ENCODE measurements at regions not wholly inside any gene's neighbourhood (a gene's known extent, or its start where the extent isn't known, plus 50 kb on each side); places are given as distances from the start of the nearest gene placed in this dataset.

DNA sequence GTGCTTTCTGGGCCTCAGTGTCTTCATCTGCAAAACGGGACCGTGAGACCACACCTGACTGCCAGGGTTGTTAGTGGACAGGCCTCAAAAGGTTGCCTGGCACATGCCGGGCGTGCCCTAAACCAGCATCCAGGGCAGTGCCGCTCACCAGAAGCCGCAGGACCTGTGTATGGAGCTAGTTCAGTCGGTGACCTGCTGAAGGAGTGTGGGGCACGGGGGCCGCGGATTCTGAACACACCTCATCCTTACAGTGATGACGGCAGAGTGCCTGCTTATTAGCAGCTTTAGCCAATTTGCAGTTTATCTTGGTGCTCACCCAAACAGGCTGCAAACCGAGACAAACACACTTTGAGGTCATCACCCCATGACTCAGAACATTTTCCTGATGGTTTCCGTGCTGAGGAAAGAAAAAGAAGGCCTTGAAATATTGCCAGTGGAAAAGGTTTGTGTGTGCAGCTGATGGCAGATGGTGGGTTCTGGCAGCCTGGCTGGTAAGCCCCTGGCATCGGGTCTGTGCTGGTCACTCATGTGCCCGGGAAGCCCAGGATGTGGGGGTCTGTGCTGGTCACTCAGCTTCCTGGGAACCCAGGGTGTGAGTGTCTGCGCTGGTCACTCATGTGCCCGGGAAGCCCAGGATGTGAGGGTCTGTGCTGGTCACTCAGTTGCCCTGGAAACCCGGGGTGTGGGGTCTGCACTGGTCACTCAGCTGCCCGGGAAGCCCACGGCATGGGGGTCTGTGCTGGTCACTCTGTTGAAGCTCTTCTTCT is 153.8 kb downstream of the ERMARD start:
- TF ChIP-seq SP1 (CRISPR knock-in tag; conservative IDR thresholded peaks at IDR 0.05) (no peak), TEAD4 (CRISPR knock-in tag; IDR thresholded peaks at IDR 0.05) (no peak), IRF2 (CRISPR knock-in tag; IDR thresholded peaks at IDR 0.05; ENCODE audit: borderline replicate concordance, low read depth) (no peak), FOXK1 (CRISPR knock-in tag; IDR thresholded peaks at IDR 0.05) (no peak), JUN (CRISPR knock-in tag; IDR thresholded peaks at IDR 0.05) (no peak), KAT7 (CRISPR knock-in tag; IDR thresholded peaks at IDR 0.05; ENCODE audit: borderline replicate concordance) (no peak), TCF7 (CRISPR knock-in tag; IDR thresholded peaks at IDR 0.05; ENCODE audit: low read depth) (no peak), ESRRA (CRISPR knock-in tag; IDR thresholded peaks at IDR 0.05; ENCODE audit: borderline replicate concordance) (no peak), ELF4 (CRISPR knock-in tag; IDR thresholded peaks at IDR 0.05; ENCODE audit: low read depth) (no peak), ATF1 (CRISPR knock-in tag; IDR thresholded peaks at IDR 0.05) (no peak), ZNF263 (CRISPR knock-in tag; IDR thresholded peaks at IDR 0.05; ENCODE audit: low read depth) (no peak)
- TF ChIP-seq, protein P1, sequence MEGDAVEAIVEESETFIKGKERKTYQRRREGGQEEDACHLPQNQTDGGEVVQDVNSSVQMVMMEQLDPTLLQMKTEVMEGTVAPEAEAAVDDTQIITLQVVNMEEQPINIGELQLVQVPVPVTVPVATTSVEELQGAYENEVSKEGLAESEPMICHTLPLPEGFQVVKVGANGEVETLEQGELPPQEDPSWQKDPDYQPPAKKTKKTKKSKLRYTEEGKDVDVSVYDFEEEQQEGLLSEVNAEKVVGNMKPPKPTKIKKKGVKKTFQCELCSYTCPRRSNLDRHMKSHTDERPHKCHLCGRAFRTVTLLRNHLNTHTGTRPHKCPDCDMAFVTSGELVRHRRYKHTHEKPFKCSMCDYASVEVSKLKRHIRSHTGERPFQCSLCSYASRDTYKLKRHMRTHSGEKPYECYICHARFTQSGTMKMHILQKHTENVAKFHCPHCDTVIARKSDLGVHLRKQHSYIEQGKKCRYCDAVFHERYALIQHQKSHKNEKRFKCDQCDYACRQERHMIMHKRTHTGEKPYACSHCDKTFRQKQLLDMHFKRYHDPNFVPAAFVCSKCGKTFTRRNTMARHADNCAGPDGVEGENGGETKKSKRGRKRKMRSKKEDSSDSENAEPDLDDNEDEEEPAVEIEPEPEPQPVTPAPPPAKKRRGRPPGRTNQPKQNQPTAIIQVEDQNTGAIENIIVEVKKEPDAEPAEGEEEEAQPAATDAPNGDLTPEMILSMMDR (IDR thresholded peaks at IDR 0.05), result no peak
- TF ChIP-seq, protein P2, sequence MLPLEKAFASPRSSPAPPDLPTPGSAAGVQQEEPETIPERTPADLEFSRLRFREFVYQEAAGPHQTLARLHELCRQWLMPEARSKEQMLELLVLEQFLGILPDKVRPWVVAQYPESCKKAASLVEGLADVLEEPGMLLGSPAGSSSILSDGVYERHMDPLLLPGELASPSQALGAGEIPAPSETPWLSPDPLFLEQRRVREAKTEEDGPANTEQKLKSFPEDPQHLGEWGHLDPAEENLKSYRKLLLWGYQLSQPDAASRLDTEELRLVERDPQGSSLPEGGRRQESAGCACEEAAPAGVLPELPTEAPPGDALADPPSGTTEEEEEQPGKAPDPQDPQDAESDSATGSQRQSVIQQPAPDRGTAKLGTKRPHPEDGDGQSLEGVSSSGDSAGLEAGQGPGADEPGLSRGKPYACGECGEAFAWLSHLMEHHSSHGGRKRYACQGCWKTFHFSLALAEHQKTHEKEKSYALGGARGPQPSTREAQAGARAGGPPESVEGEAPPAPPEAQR (CRISPR knock-in tag; IDR thresholded peaks at IDR 0.05), result no peak
- TF ChIP-seq, protein P3, sequence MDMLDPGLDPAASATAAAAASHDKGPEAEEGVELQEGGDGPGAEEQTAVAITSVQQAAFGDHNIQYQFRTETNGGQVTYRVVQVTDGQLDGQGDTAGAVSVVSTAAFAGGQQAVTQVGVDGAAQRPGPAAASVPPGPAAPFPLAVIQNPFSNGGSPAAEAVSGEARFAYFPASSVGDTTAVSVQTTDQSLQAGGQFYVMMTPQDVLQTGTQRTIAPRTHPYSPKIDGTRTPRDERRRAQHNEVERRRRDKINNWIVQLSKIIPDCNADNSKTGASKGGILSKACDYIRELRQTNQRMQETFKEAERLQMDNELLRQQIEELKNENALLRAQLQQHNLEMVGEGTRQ (CRISPR knock-in tag; IDR thresholded peaks at IDR 0.05), result no peak

All from WTC11 (cell line).